H1 (cell line): ENCODE measurements at regions not wholly inside any gene's neighbourhood (a gene's known extent, or its start where the extent isn't known, plus 50 kb on each side); places are given as distances from the start of the nearest gene placed in this dataset.

Experiments used
- EP300 ChIP-seq, 2 experiments: IDR thresholded peaks; 1 replicate in 1 of 2; 2 replicates in 1 of 2; pipeline ENCODE4 v1.6.1; 2011 to 2012; ENCODE audit warnings: low read depth in 2 of 2, low read length in 2 of 2, mild to moderate bottlenecking in 2 of 2, borderline replicate concordance in 1 of 2, inconsistent platforms in 1 of 2, moderate library complexity in 1 of 2
- TEAD4 ChIP-seq: IDR thresholded peaks from 2 replicates; pipeline ENCODE4 v1.6.1; 2012; ENCODE audit warnings: low read depth, low read length, inconsistent platforms, mixed read lengths

GRCh38 chr2:150759106-150759505 is 271.6 kb upstream of the RND3 start:
- TF ChIP-seq EP300 (IDR thresholded peaks at IDR 0.05; ENCODE audit: borderline replicate concordance in 1 of 2, low read depth in 2 of 2, low read length in 2 of 2): no peak
- TF ChIP-seq TEAD4: no peak
